HG02885 (cell line): ENCODE measurements at regions not wholly inside any gene's neighbourhood (a gene's known extent, or its start where the extent isn't known, plus 50 kb on each side); places are given as distances from the start of the nearest gene placed in this dataset.

Experiments
- ATAC-seq: cut with Tn5 transposase; IDR thresholded peaks from one replicate; pipeline ENCODE4 v1.9.1; 2021; ENCODE audit warnings: mild to moderate bottlenecking; ENCODE audit not compliant: unreplicated experiment, poor library complexity

DNA sequence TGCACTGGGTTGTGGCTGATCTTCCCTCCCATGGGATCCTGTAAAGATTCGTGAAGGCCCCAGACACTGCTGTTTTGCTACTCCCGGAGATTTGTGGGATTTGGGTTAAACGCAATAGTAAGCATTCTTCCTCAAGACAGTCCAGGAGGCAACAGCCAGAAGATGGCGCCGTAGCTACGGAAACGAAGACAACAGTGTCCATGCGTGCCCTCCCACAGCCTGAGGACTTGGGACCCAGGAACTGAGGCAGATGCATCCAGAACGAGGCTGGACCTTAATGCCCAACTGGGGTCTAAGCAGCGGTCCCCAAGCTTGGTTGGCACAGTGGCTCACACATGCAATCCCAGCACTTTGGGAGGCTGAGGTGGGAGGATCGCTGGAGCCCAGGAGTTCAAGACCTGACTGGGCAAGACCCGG, 57.6 kb upstream of the ZNF507 start:
- ATAC-seq = no peak

DNA sequence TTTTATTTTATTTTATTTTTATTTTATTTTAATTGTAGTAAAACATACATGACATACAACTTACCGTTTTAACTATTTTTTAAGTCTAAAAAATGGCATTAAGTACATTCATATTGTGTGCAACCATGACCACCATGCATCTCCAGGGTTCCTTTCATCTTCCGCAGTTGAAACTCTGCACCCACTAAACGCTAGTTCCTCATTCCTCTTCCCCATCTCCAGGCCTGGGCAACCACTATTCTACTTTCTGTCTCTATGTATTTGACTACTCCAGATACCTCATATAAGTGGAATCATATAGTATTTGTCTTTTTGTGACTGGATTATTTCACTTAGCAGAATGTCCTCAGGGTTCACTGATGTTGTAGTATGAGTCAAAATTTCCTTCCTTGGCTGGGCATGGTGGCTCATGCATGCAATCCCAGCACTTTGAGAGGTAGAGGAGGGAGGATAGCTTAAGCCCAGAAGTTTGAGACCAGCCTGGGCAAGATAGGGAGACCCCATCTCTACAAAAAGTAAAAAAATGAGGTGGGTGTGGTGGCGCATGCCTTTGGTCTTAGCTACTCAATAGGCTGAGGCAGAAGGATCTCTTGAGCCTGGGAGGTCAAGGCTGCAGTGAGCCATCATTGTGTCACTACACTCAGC, 55.7 kb upstream of the ZNF507 start:
- ATAC-seq = no peak

GRCh38 chr19:32291876-32292275, 53.5 kb upstream of the ZNF507 start:
- no peak for ATAC-seq

- no peak for ATAC-seq
These were observed 50.5 kb upstream of the ZNF507 start for GRCh38 chr19:32294871-32295438.
